GM12891 (cell line): ENCODE measurements at regions not wholly inside any gene's neighbourhood (a gene's known extent, or its start where the extent isn't known, plus 50 kb on each side); places are given as distances from the start of the nearest gene placed in this dataset.

Experiments
- POLR2A ChIP-seq: IDR thresholded peaks from 2 replicates; pipeline ENCODE4 v1.6.1; 2011; ENCODE audit warnings: low read depth, low read length, control low read depth
- POLR2AphosphoS5 ChIP-seq: IDR thresholded peaks from 2 replicates; pipeline ENCODE4 v1.6.1; 2011; ENCODE audit warnings: low read depth, low read length, control low read depth
- POU2F2 ChIP-seq: IDR thresholded peaks from 2 replicates; pipeline ENCODE4 v1.6.1; 2011; ENCODE audit warnings: low read depth, mild to moderate bottlenecking, control low read depth, low read length, moderate library complexity
- SPI1 ChIP-seq: IDR thresholded peaks from 2 replicates; pipeline ENCODE4 v1.6.1; 2011; ENCODE audit warnings: low read depth, low read length, control low read depth
- TAF1 ChIP-seq: IDR thresholded peaks from 2 replicates; pipeline ENCODE4 v1.6.1; 2011; ENCODE audit warnings: low read depth, low read length, control low read depth

GRCh38 chr3:150050510-150050909 lies 79.8 kb upstream of the PFN2 start:
- TF ChIP-seq POLR2A = no peak
- TF ChIP-seq POLR2AphosphoS5 = no peak
- no peak for TF ChIP-seq TAF1
- TF ChIP-seq SPI1 = no peak
- no peak for TF ChIP-seq POU2F2
